ENCODE measurements at regions not wholly inside any gene's neighbourhood (a gene's known extent, or its start where the extent isn't known, plus 50 kb on each side); places are given as distances from the start of the nearest gene placed in this dataset.

- no peak for TF ChIP-seq CTCF (IDR thresholded peaks at IDR 0.05)
- no peak for TF ChIP-seq POLR2A (IDR thresholded peaks at IDR 0.05)
Observed at GRCh38 chr11:79594834-79595233, 154.0 kb upstream of the TENM4 start.
